H9 (cell line): ENCODE measurements at regions not wholly inside any gene's neighbourhood (a gene's known extent, or its start where the extent isn't known, plus 50 kb on each side); places are given as distances from the start of the nearest gene placed in this dataset.
A peak's percentile ranks its signal among the peaks of the same experiment; 100 is the strongest.

ENCODE experiments used
- DNase-seq: peaks from one replicate; pipeline ENCODE4 v3.0.0-alpha.2; 2017
- H2AFZ ChIP-seq: one replicate; pipeline ENCODE4 v1.6.1; 2013; ENCODE audit warnings: mild to moderate bottlenecking, low read length, control low read depth, moderate library complexity
- H2AK5ac ChIP-seq: 2 replicates; pipeline ENCODE4 v1.6.1; 2013; ENCODE audit warnings: low read length, control low read depth, mixed read lengths; ENCODE audit not compliant: insufficient read length
- H2BK120ac ChIP-seq: one replicate; pipeline ENCODE4 v1.6.1; 2013; ENCODE audit warnings: low read depth, mild to moderate bottlenecking, low read length, control low read depth, inconsistent platforms; ENCODE audit not compliant: poor library complexity, severe bottlenecking
- H2BK12ac ChIP-seq: 2 replicates; pipeline ENCODE4 v1.6.1; 2013; ENCODE audit warnings: low read length, control low read depth, mixed read lengths, low read depth; ENCODE audit not compliant: insufficient read length
- H2BK15ac ChIP-seq: 2 replicates; pipeline ENCODE4 v1.6.1; 2013; ENCODE audit warnings: low read depth, low read length, control low read depth
- H2BK20ac ChIP-seq: one replicate; pipeline ENCODE4 v1.6.1; 2013; ENCODE audit warnings: low read depth, mild to moderate bottlenecking, low read length, control low read depth, inconsistent platforms; ENCODE audit not compliant: poor library complexity, severe bottlenecking
- H2BK5ac ChIP-seq: 2 replicates; pipeline ENCODE4 v1.6.1; 2013; ENCODE audit warnings: low read length, control low read depth, mixed read lengths; ENCODE audit not compliant: insufficient read length
- H3K14ac ChIP-seq: 2 replicates; pipeline ENCODE4 v1.6.1; 2013; ENCODE audit warnings: low read length, control low read depth; ENCODE audit not compliant: insufficient read depth
- H3K18ac ChIP-seq: 2 replicates; pipeline ENCODE4 v1.6.1; 2013; ENCODE audit warnings: low read depth, mild to moderate bottlenecking, mixed read lengths, low read length, control low read depth; ENCODE audit not compliant: insufficient read length
- H3K23ac ChIP-seq: 2 replicates; pipeline ENCODE4 v1.6.1; 2013; ENCODE audit warnings: low read length, control low read depth, mixed read lengths, low read depth; ENCODE audit not compliant: insufficient read length
- H3K23me2 ChIP-seq: 2 replicates; pipeline ENCODE4 v1.6.1; 2013; ENCODE audit warnings: low read depth, mild to moderate bottlenecking, mixed read lengths, low read length, control low read depth; ENCODE audit not compliant: insufficient read length, poor library complexity, severe bottlenecking
- H3K27ac ChIP-seq: 2 replicates; pipeline ENCODE4 v1.5.1; 2013; ENCODE audit warnings: low read length, control low read depth, mixed read lengths, low read depth; ENCODE audit not compliant: insufficient read length
- H3K27me3 ChIP-seq: 2 replicates; pipeline ENCODE4 v1.6.1; 2013; ENCODE audit warnings: low read length, control low read depth, inconsistent platforms; ENCODE audit not compliant: insufficient read depth
- H3K4ac ChIP-seq: 2 replicates; pipeline ENCODE4 v1.6.1; 2013; ENCODE audit warnings: low read depth, mild to moderate bottlenecking, control low read depth, inconsistent platforms, low read length, moderate library complexity
- H3K4me1 ChIP-seq: 2 replicates; pipeline ENCODE4 v1.6.1; 2013; ENCODE audit warnings: low read length, control low read depth, inconsistent platforms; ENCODE audit not compliant: insufficient read depth
- H3K4me2 ChIP-seq: 2 replicates; pipeline ENCODE4 v1.6.1; 2013; ENCODE audit warnings: low read length, control low read depth, mixed read lengths; ENCODE audit not compliant: insufficient read length, insufficient read depth
- H3K56ac ChIP-seq: 2 replicates; pipeline ENCODE4 v1.6.1; 2013; ENCODE audit warnings: low read depth, mild to moderate bottlenecking, mixed read lengths, low read length, control low read depth; ENCODE audit not compliant: insufficient read length
- H3K79me1 ChIP-seq: 2 replicates; pipeline ENCODE4 v1.6.1; 2013; ENCODE audit warnings: low read depth, mild to moderate bottlenecking, moderate library complexity, low read length, control low read depth, inconsistent platforms; ENCODE audit not compliant: insufficient read depth, poor library complexity, severe bottlenecking
- H3K79me2 ChIP-seq: 2 replicates; pipeline ENCODE4 v1.6.1; 2013; ENCODE audit warnings: low read length, control low read depth, inconsistent platforms; ENCODE audit not compliant: insufficient read depth
- H3K9ac ChIP-seq: 2 replicates; pipeline ENCODE4 v1.6.1; 2013; ENCODE audit warnings: low read length, control low read depth, mixed read lengths; ENCODE audit not compliant: insufficient read length; ENCODE audit errors: extremely low read depth
- H3K9me3 ChIP-seq: one replicate; pipeline ENCODE4 v1.6.1; 2013; ENCODE audit warnings: low read depth, low read length, inconsistent platforms; ENCODE audit not compliant: control insufficient read depth
- H3T11ph ChIP-seq: one replicate; pipeline ENCODE4 v1.6.1; 2013; ENCODE audit warnings: mild to moderate bottlenecking, low read length, control low read depth, inconsistent platforms
- H4K20me1 ChIP-seq: one replicate; pipeline ENCODE4 v1.6.1; 2013; ENCODE audit not compliant: control insufficient read depth, insufficient read length, insufficient read depth
- H4K5ac ChIP-seq: 2 replicates; pipeline ENCODE4 v1.6.1; 2013; ENCODE audit warnings: low read depth, mild to moderate bottlenecking, mixed read lengths, low read length, control low read depth; ENCODE audit not compliant: insufficient read length
- H4K8ac ChIP-seq: replicated peaks from 2 replicates; pipeline ENCODE4 v1.6.1; 2013; ENCODE audit warnings: low read length, control low read depth, mixed read lengths, low read depth; ENCODE audit not compliant: insufficient read length
- H4K91ac ChIP-seq: 2 replicates; pipeline ENCODE4 v1.6.1; 2013; ENCODE audit warnings: low read depth, mild to moderate bottlenecking, moderate library complexity, mixed read lengths, low read length, control low read depth; ENCODE audit not compliant: insufficient read length
- H3K27ac Mint-ChIP-seq, 3 experiments: 2 replicates in 2 of 3; 3 replicates in 1 of 3; pipeline ENCODE4 v1.8.0; 2020 to 2021; ENCODE audit warnings: mixed read lengths in 3 of 3, mild to moderate bottlenecking in 1 of 3, moderate library complexity in 1 of 3
- H3K27me3 Mint-ChIP-seq: 2 replicates; pipeline ENCODE4 v1.8.0; 2021; ENCODE audit warnings: low read depth, mild to moderate bottlenecking, moderate library complexity, mixed read lengths
- H3K36me3 Mint-ChIP-seq, 3 experiments: 2 replicates in 2 of 3; 3 replicates in 1 of 3; pipeline ENCODE4 v1.8.0; 2020 to 2021; ENCODE audit warnings: low read depth in 3 of 3, mixed read lengths in 3 of 3; ENCODE audit not compliant: insufficient read depth in 1 of 3
- H3K4me1 Mint-ChIP-seq, 2 experiments: 2 replicates each; pipeline ENCODE4 v1.8.0; 2020; ENCODE audit warnings: mixed read lengths in 2 of 2
- H3K4me3 Mint-ChIP-seq, 2 experiments: 2 replicates in 1 of 2; 3 replicates in 1 of 2; pipeline ENCODE4 v1.8.0; 2020 to 2021; ENCODE audit warnings: mild to moderate bottlenecking in 2 of 2, mixed read lengths in 2 of 2, moderate library complexity in 1 of 2
- H3K9me3 Mint-ChIP-seq, 2 experiments: 2 replicates in 1 of 2; 3 replicates in 1 of 2; pipeline ENCODE4 v1.8.0; 2020; ENCODE audit warnings: mild to moderate bottlenecking in 2 of 2, mixed read lengths in 2 of 2, moderate library complexity in 1 of 2
- WGBS: extraction: QIAGEN DNeasy Blood & Tissue Kit; methylation state at CpG from one replicate; pipeline ENCODE4 v1.1.7; 2013; ENCODE audit warnings: missing lambda C conversion rate, low lambda C conversion rate, mixed read lengths; ENCODE audit not compliant: insufficient read length; ENCODE audit errors: extremely low coverage; 5-methylcytosine and 5-hydroxymethylcytosine counted together
- TF ChIP-seq, protein P1 (sequence below): fragments of 200-600 bp; sonication (generic); conservative IDR thresholded peaks from 3 replicates; pipeline ENCODE4 v1.8.0; 2021; ENCODE audit warnings: antibody characterized with exemption, mild to moderate bottlenecking

- Mint-ChIP-seq H3K4me1 (peaks cover 30 to 60% of the 10 kb centered on the region in 2 experiments), H3K9me3 (no peaks in the 10 kb centered on the region; a peak in 1 of 5 replicates), H3K27me3 (no peaks in the 10 kb centered on the region), H3K36me3 (no peaks in the 10 kb centered on the region), H3K4me3 (peak overlapping the region in 1 of 2 experiments; percentile 39; a peak in 2 of 5 replicates), H3K27ac (peak overlapping the region in 2 of 3 experiments; percentile 67 to 94; a peak in 4 of 7 replicates)
- Histone ChIP-seq H3K79me1 (no peaks in the 10 kb centered on the region), H3K27ac (no peak overlapping the region), H3K9ac (no peak overlapping the region), H3K18ac (no peak overlapping the region), H4K20me1 (no peaks in the 10 kb centered on the region), H2AFZ (no peak overlapping the region), H4K8ac (no peak overlapping the region), H2BK120ac (no peak overlapping the region), H3K4me2 (no peak overlapping the region), H4K91ac (no peak overlapping the region), H3T11ph (no peak overlapping the region), H3K23me2 (no peaks in the 10 kb centered on the region), H2BK5ac (no peak overlapping the region), H3K9me3 (no peaks in the 10 kb centered on the region), H3K79me2 (no peaks in the 10 kb centered on the region), H2BK12ac (no peak overlapping the region), H3K4me1 (peaks cover 9% of the 10 kb centered on the region), H4K5ac (no peak overlapping the region), H3K56ac (no peak overlapping the region), H2BK20ac (no peak overlapping the region), H2AK5ac (no peak overlapping the region), H3K4ac (no peak overlapping the region), H3K23ac (no peak overlapping the region), H3K14ac (no peak overlapping the region), H3K27me3 (no peaks in the 10 kb centered on the region), H2BK15ac (no peak overlapping the region)
- TF ChIP-seq, protein P1, sequence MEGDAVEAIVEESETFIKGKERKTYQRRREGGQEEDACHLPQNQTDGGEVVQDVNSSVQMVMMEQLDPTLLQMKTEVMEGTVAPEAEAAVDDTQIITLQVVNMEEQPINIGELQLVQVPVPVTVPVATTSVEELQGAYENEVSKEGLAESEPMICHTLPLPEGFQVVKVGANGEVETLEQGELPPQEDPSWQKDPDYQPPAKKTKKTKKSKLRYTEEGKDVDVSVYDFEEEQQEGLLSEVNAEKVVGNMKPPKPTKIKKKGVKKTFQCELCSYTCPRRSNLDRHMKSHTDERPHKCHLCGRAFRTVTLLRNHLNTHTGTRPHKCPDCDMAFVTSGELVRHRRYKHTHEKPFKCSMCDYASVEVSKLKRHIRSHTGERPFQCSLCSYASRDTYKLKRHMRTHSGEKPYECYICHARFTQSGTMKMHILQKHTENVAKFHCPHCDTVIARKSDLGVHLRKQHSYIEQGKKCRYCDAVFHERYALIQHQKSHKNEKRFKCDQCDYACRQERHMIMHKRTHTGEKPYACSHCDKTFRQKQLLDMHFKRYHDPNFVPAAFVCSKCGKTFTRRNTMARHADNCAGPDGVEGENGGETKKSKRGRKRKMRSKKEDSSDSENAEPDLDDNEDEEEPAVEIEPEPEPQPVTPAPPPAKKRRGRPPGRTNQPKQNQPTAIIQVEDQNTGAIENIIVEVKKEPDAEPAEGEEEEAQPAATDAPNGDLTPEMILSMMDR: no peak
- no peak for DNase-seq
- no CpG with 5 or more reads among the region's 3 CpGs for WGBS
Observed at GRCh38 chr2:19228181-19228593, 130.2 kb downstream of the OSR1 start.
